ENCODE measurements at regions not wholly inside any gene's neighbourhood (a gene's known extent, or its start where the extent isn't known, plus 50 kb on each side); places are given as distances from the start of the nearest gene placed in this dataset.
A peak's percentile ranks its signal among the peaks of the same experiment; 100 is the strongest.

GRCh38 chr2:238685327-238685709 is 162.6 kb upstream of the TWIST2 start:
- TF ChIP-seq, protein P1, sequence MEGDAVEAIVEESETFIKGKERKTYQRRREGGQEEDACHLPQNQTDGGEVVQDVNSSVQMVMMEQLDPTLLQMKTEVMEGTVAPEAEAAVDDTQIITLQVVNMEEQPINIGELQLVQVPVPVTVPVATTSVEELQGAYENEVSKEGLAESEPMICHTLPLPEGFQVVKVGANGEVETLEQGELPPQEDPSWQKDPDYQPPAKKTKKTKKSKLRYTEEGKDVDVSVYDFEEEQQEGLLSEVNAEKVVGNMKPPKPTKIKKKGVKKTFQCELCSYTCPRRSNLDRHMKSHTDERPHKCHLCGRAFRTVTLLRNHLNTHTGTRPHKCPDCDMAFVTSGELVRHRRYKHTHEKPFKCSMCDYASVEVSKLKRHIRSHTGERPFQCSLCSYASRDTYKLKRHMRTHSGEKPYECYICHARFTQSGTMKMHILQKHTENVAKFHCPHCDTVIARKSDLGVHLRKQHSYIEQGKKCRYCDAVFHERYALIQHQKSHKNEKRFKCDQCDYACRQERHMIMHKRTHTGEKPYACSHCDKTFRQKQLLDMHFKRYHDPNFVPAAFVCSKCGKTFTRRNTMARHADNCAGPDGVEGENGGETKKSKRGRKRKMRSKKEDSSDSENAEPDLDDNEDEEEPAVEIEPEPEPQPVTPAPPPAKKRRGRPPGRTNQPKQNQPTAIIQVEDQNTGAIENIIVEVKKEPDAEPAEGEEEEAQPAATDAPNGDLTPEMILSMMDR (IDR thresholded peaks at IDR 0.05) = no peak
- TF ChIP-seq EP300 (IDR thresholded peaks at IDR 0.05; ENCODE audit: low read depth) (no peak), POLR2AphosphoS5 (IDR thresholded peaks at IDR 0.05) (no peak), POLR2A (IDR thresholded peaks at IDR 0.05) (no peak)

GRCh38 chr2:238685713-238686112 is 162.2 kb upstream of the TWIST2 start:
- H3K4me3 ChIP-seq = no peak overlapping the region
- no peaks in the 10 kb centered on the region for H3K9me3 ChIP-seq
- no peak for TF ChIP-seq POLR2A (IDR thresholded peaks at IDR 0.05)
- TF ChIP-seq POLR2AphosphoS5 (IDR thresholded peaks at IDR 0.05) = no peak
- WGBS, 2 donors (ENCODE audit: low coverage in 1 of 2) = 20 to 74% methylated on average over 1 to 2 of the region's 2 CpGs
- in situ Hi-C loops (cut with MboI; ENCODE audit: low pct_ligation_motif_present in 1 of 4, low pct_unique_long_range_greater_than_20kb in 1 of 4, low sequenced_read_pairs in 3 of 4) = loop anchor here in 1 of 4 donors (10.0 kb wide), 1 partner anchor 99 kb away; no protein-coding TSS in a partner anchor
- H3K27ac ChIP-seq = peak overlapping the region; percentile 43 to 73 (median 50)
- H3K36me3 ChIP-seq = no peaks in the 10 kb centered on the region
- H3K27me3 ChIP-seq = no peaks in the 10 kb centered on the region
- H3K4me1 ChIP-seq = peaks cover 0 to 4% (median 0%) of the 10 kb centered on the region in 4 donors
- no peak for DNase-seq
- intact Hi-C loops (cut with DNase I; ENCODE audit: low total_unique reads) = no loop called here

More at GRCh38 chr2:238685327-238685709, 162.6 kb upstream of the TWIST2 start:
- Histone ChIP-seq H3K27ac (peak overlapping the region; percentile 43 to 73 (median 50)), H3K36me3 (no peaks in the 10 kb centered on the region), H3K9me3 (no peaks in the 10 kb centered on the region), H3K4me1 (peaks cover 0 to 4% (median 0%) of the 10 kb centered on the region in 4 donors), H3K27me3 (no peaks in the 10 kb centered on the region), H3K4me3 (no peak overlapping the region)
- no peak for DNase-seq
- in situ Hi-C loops (cut with MboI; ENCODE audit: low pct_ligation_motif_present in 1 of 4, low pct_unique_long_range_greater_than_20kb in 1 of 4, low sequenced_read_pairs in 3 of 4) = loop anchor here in 1 of 4 donors (10.0 kb wide), 1 partner anchor 99 kb away; no protein-coding TSS in a partner anchor
- 76 to 86% methylated on average over 1 to 4 of the region's 4 CpGs for WGBS, 2 donors (ENCODE audit: low coverage in 1 of 2)
- intact Hi-C loops (cut with DNase I; ENCODE audit: low total_unique reads) = no loop called here

GRCh38 chr2:238686223-238686622 is 161.7 kb upstream of the TWIST2 start:
- H3K9me3 ChIP-seq = no peaks in the 10 kb centered on the region
- H3K4me3 ChIP-seq = no peak overlapping the region
- intact Hi-C loops (cut with DNase I; ENCODE audit: low total_unique reads) = no loop called here
- peaks cover 0 to 4% (median 0%) of the 10 kb centered on the region in 4 donors for H3K4me1 ChIP-seq
- 90% methylated on average over 7 of the region's 7 CpGs; no CpG with 5 or more reads in 1 of the 2 donors for WGBS, 2 donors (ENCODE audit: low coverage in 1 of 2)
- H3K27me3 ChIP-seq = no peaks in the 10 kb centered on the region
- DNase-seq = no peak
- H3K27ac ChIP-seq = no peak overlapping the region
- H3K36me3 ChIP-seq = no peaks in the 10 kb centered on the region
- in situ Hi-C loops (cut with MboI; ENCODE audit: low pct_ligation_motif_present in 1 of 4, low pct_unique_long_range_greater_than_20kb in 1 of 4, low sequenced_read_pairs in 3 of 4) = loop anchor here in 1 of 4 donors (10.0 kb wide), 1 partner anchor 99 kb away; no protein-coding TSS in a partner anchor
- TF ChIP-seq EP300 (IDR thresholded peaks at IDR 0.05; ENCODE audit: low read depth) (no peak), POLR2AphosphoS5 (IDR thresholded peaks at IDR 0.05) (no peak)
- TF ChIP-seq, protein P1 (IDR thresholded peaks at IDR 0.05) = no peak

DNA sequence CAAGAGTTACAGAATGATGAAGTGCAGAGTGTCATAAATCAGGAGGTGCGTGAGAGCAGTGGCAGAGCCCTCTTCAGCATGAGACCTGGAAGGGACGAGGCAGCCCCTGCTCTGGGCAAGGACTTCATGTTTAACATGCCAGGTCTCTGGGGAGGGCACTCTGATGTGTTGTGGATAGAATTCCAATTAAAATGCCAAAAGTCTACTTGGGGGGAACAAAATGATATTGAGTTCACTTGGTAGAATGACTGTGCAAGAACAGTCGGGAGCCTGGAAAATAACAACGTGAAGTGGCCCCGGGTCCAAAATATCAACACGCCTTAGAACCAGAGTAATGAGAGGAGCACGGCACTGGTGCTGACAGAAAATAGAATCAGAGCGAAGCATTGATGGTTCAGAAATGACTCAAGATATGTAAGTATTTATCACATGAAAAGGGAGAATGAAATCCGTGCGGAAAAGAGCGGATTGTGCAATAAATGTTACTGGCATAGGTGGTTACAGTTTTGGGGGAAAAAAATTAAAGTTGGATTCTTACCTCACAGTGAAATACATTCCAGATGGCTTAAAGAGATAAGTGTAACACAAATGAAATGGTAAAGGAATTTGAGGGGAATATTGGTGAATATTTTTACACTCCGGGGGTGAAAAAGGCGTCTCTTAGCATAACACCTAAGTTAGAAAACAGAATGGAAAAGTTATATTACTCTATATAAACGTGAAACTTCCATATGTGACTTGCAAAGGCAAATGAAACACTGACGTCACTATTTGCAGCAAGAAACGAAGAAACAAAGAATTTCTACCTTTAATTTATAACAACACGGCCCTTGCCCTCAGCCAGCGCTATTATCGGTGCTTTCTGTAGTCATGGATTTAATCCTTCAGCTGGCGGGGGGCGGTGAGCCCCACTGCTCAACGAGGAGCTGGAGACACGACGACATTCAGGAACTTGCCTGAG is 159.4 kb upstream of the TWIST2 start:
- Histone ChIP-seq H3K4me3 (no peak overlapping the region), H3K27ac (no peak overlapping the region), H3K36me3 (no peaks in the 10 kb centered on the region), H3K27me3 (no peaks in the 10 kb centered on the region), H3K4me1 (peaks cover 0 to 4% (median 0%) of the 10 kb centered on the region in 4 donors), H3K9me3 (no peaks in the 10 kb centered on the region)
- intact Hi-C loops (cut with DNase I; ENCODE audit: low total_unique reads) (no loop called here), in situ Hi-C loops (cut with MboI; ENCODE audit: low pct_ligation_motif_present in 1 of 4, low pct_unique_long_range_greater_than_20kb in 1 of 4, low sequenced_read_pairs in 3 of 4) (loop anchor here in 1 of 4 donors (10.0 kb wide), 1 partner anchor 96 kb away; no protein-coding TSS in a partner anchor)
- 68 to 72% methylated on average over 19 to 23 of the region's 24 CpGs for WGBS, 2 donors (ENCODE audit: low coverage in 1 of 2)
- no peak for DNase-seq
- TF ChIP-seq, protein P1 (IDR thresholded peaks at IDR 0.05) = no peak
- no peak for TF ChIP-seq POLR2A (IDR thresholded peaks at IDR 0.05)
- no peak for TF ChIP-seq EP300 (IDR thresholded peaks at IDR 0.05; ENCODE audit: low read depth)
- no peak for TF ChIP-seq POLR2AphosphoS5 (IDR thresholded peaks at IDR 0.05)

Measured in transverse colon (tissue), 4 donors.